Epithelial cell of esophagus (primary cell): ENCODE measurements at regions not wholly inside any gene's neighbourhood (a gene's known extent, or its start where the extent isn't known, plus 50 kb on each side); places are given as distances from the start of the nearest gene placed in this dataset.

Source experiments
- DNase-seq: peaks from one replicate; pipeline ENCODE4 v3.0.0; 2010; ENCODE audit warnings: low read depth
- H3K4me3 ChIP-seq: 2 replicates; pipeline ENCODE4 v1.5.1; 2011; ENCODE audit warnings: mild to moderate bottlenecking, low read length, control low read depth
- CTCF ChIP-seq: IDR thresholded peaks from 2 replicates; pipeline ENCODE4 v1.5.1; 2011; ENCODE audit warnings: low read depth, mild to moderate bottlenecking, low read length, control low read depth, inconsistent platforms; ENCODE audit not compliant: insufficient read depth; ENCODE audit errors: missing control alignments

- TF ChIP-seq CTCF, result no peak
- H3K4me3 ChIP-seq, result no peak overlapping the region
- DNase-seq, result no peak
Measured at GRCh38 chr1:101112051-101112780, 86.6 kb upstream of the DPH5 start.

GRCh38 chr1:101111461-101111860 is 85.9 kb upstream of the DPH5 start:
- H3K4me3 ChIP-seq, result no peak overlapping the region
- TF ChIP-seq CTCF, result no peak
- no peak for DNase-seq

- DNase-seq, result no peak
- no peak for TF ChIP-seq CTCF
- H3K4me3 ChIP-seq, result no peak overlapping the region
Measured at GRCh38 chr1:101109791-101110190, 84.2 kb upstream of the DPH5 start.

GRCh38 chr1:101108111-101108500 is 82.5 kb upstream of the DPH5 start:
- peak; percentile 65 for DNase-seq
- H3K4me3 ChIP-seq, result no peak overlapping the region
- no peak for TF ChIP-seq CTCF

- TF ChIP-seq CTCF, result no peak
- peak; percentile 36 for DNase-seq
- H3K4me3 ChIP-seq, result no peak overlapping the region
Measured at GRCh38 chr1:101107496-101108110, 82.0 kb upstream of the DPH5 start.

GRCh38 chr1:101105877-101106276 is 80.3 kb upstream of the DPH5 start:
- H3K4me3 ChIP-seq, result no peak overlapping the region
- DNase-seq, result no peak
- TF ChIP-seq CTCF, result no peak
